ENCODE measurements at regions not wholly inside any gene's neighbourhood (a gene's known extent, or its start where the extent isn't known, plus 50 kb on each side); places are given as distances from the start of the nearest gene placed in this dataset.

GRCh38 chr9:13548535-13548934 is 269.0 kb upstream of the MPDZ start:
- H3K36me3 ChIP-seq (ENCODE audit: control insufficient read depth in 2 of 2, extremely low read depth in 1 of 2, insufficient read depth in 2 of 2, low read length in 2 of 2), result no peaks in the 10 kb centered on the region
- H3K9me1 ChIP-seq (replicated peaks; ENCODE audit: control insufficient read depth, extremely low read depth, insufficient read depth, low read length), result no peaks in the 10 kb centered on the region
- no peak overlapping the region for H3K4me3 ChIP-seq (replicated peaks in 1 of 3; ENCODE audit: insufficient read depth in 1 of 3, low read depth in 1 of 3, low read length in 3 of 3)
- CTCF ChIA-PET, result interaction anchor here (1.3 to 1.9 kb wide), 2 partner anchors 10 to 20 kb away, joined by 4 to 8 read pairs; no protein-coding TSS in a partner anchor
- dilution Hi-C loops (cut with MboI; ENCODE audit: extremely low pct_ligation_motif_present, low sequenced_read_pairs) (no loop called here), intact Hi-C loops (cut with micrococcal nuclease) (no loop called here)
- H3K9ac ChIP-seq (replicated peaks; ENCODE audit: extremely low read depth, insufficient read depth, low read length), result no peak overlapping the region
- DNase-seq (ENCODE audit: low read depth, low spot score) (no peak), FAIRE-seq (no peak)
- no peaks in the 10 kb centered on the region for H4K20me1 ChIP-seq (replicated peaks; ENCODE audit: control insufficient read depth, extremely low read depth, insufficient read depth, low read length)
- no peaks in the 10 kb centered on the region for H3K79me2 ChIP-seq (ENCODE audit: control insufficient read depth, insufficient read depth, low read length)
- no peak overlapping the region for H2AFZ ChIP-seq (ENCODE audit: low read depth, low read length)
- BruUV-seq (replicated peaks), result no TSS peak
- H3K27ac ChIP-seq (ENCODE audit: insufficient read depth, low read depth, low read length), result no peak overlapping the region
- H3K4me2 ChIP-seq (ENCODE audit: insufficient read depth, low read length), result no peak overlapping the region
- no peaks in the 10 kb centered on the region for H3K4me1 ChIP-seq (ENCODE audit: control insufficient read depth, extremely low read depth, insufficient read depth, low read length)
- POLR2A ChIA-PET, result no interaction called here
- TF ChIP-seq POLR2A (IDR thresholded peaks at IDR 0.05; ENCODE audit: low read depth, low read length) (no peak), GATA2 (IDR thresholded peaks at IDR 0.05; ENCODE audit: insufficient read depth, insufficient read length, low read depth, low read length) (no peak), CTCF (IDR thresholded peaks at IDR 0.05; ENCODE audit: extremely low read depth in 1 of 2, insufficient read depth in 1 of 2, low read depth in 1 of 2, low read length in 2 of 2) (no peak), MYC (IDR thresholded peaks at IDR 0.05; ENCODE audit: low read depth, low read length) (no peak), POLR2AphosphoS5 (IDR thresholded peaks at IDR 0.05; ENCODE audit: insufficient read depth, low read depth, low read length) (no peak), EZH2 (IDR thresholded peaks at IDR 0.05; ENCODE audit: borderline replicate concordance, low read depth, low read length, severe bottlenecking) (no peak), MAX (IDR thresholded peaks at IDR 0.05; ENCODE audit: insufficient read depth, insufficient read length) (no peak), FOS (IDR thresholded peaks at IDR 0.05; ENCODE audit: borderline replicate concordance, insufficient read depth, low read length) (no peak), JUN (IDR thresholded peaks at IDR 0.05; ENCODE audit: borderline replicate concordance, insufficient read depth, insufficient read length, low read depth) (no peak)
- H3K9me3 ChIP-seq (replicated peaks; ENCODE audit: control insufficient read depth, insufficient read depth, low read length), result no peaks in the 10 kb centered on the region
- no peaks in the 10 kb centered on the region for H3K27me3 ChIP-seq (ENCODE audit: control insufficient read depth in 2 of 2, insufficient read depth in 2 of 2, low read length in 2 of 2)

Measured in endothelial cell of umbilical vein (primary cell).